GM21576 (cell line): ENCODE measurements at regions not wholly inside any gene's neighbourhood (a gene's known extent, or its start where the extent isn't known, plus 50 kb on each side); places are given as distances from the start of the nearest gene placed in this dataset.

Experiments
- ATAC-seq: cut with Tn5 transposase; IDR thresholded peaks from one replicate; pipeline ENCODE4 v1.9.1; 2021; ENCODE audit warnings: mild to moderate bottlenecking, moderate library complexity; ENCODE audit not compliant: unreplicated experiment

DNA sequence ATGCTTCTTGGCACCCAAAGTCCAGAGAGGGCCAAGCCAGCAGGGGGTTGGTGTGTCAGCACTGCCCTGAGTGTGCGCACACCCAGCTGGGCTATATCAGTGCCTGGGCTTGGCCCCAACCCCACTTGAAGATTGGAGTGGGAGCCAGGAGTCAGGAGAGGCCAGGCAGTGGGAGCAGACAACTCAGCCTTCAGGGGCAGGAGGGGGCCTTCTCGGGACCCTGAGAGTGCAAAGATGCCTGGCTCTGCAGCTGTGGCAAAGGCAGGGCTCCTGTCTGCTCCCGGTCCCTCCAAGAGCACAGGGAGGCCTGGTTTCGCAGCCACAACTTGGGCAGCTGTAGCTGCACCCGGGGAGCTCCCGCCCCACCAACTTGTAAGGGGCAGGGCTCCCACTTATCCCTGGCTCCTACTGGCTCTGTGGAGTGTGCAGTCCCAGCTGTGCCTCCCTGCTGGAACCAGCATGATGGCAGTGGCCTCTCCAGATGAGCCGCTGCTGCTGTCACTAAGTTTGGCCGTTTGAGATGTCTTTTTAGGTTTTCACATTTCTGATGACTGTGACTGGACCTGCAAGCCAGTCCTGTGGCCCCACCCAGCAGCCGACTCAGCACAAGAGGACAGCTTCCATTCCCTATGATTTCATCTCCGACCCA lies 148.8 kb upstream of the HS6ST1 start:
- ATAC-seq = no peak

GRCh38 chr2:128468186-128468920 lies 149.7 kb upstream of the HS6ST1 start:
- ATAC-seq = no peak

DNA sequence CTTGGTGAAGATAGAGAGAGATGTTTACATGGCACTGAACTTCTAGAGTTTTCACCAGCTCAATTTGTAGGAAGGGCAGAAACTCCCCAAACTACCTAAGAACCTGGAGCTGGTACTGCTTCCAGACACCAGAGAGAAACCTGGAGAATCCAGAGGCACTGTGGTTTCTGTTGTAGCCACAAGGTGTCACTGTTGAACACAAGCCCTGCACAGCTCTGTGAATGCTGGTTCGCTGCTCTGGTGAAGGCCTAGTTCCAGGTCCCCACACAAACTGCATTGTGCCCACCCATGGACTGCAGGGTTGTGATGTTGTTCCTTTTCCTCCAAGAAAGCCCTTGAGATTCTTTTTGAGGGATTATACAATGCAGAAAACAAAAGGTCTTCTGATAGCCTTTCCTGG lies 150.5 kb upstream of the HS6ST1 start:
- no peak for ATAC-seq

DNA sequence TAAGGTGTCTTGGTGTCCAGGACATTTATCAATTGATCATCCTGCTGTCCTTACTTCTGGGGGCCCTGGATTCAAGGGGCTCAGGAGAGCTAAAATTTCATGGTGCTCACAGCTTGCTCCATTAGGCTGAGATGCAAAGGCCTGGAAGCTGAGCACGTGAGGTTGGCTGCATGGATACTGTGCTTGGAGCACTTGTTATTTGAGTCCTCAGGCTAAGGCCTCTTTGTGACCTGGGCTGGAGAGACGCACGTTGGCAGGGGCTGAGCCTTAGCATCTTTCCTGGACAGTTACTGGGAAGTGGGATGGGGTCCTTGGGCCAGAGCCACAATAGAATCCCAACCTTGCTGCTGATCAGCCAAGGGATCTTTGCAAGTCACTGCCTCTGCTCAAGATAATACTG lies 151.2 kb upstream of the HS6ST1 start:
- ATAC-seq = no peak

- ATAC-seq = peak; percentile 23
Observed at GRCh38 chr2:128472789-128473174, 154.1 kb upstream of the HS6ST1 start.

- ATAC-seq = peak; percentile 83
Observed at GRCh38 chr2:128473175-128474035, 154.7 kb upstream of the HS6ST1 start.

DNA sequence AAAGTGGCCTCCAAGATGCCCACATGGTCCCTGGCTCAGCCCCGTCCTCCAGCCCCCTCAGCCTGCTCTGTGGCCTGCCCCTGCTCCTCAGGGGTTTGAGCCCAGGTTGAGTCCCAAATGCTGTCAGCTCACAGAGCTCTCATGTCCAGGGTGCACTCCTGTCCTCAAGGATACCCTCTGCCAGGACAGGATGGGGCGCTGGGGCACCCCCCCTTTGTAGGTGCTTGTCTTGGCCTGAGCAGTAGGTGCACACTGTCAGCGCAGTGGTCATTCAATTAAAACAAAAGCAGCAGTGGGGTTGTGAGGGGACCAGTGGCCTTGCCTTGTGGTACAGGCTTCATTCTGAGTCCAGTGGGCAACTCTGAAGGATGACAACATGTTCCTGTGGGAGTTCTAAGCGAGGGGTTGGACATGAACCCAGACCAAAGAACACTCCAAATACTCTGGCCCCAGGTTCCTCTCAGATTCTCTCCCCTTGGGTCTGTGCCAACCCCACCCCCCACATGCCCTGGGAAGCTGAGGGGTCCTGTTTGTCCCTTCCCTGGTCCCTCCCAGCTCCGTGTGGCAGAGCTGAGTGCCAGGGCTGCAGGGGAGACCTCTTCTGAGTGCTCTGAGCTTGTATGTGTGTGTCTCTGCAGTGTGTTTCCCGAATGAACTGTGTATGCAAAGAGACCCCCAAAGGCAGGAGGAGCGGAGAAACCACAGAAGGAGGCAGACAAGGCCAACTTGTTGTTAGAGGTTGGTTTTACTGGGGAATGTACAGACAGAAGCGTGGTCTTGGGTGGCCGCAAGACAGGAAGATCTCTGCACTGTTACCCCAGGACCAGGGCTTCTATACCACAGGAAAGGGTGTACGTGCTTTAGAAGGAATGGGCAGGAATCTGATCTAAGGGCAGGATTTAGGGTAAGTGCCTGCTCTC lies 155.6 kb upstream of the HS6ST1 start:
- ATAC-seq = no peak

- no peak for ATAC-seq
Observed at GRCh38 chr2:128474962-128475361, 156.3 kb upstream of the HS6ST1 start.

DNA sequence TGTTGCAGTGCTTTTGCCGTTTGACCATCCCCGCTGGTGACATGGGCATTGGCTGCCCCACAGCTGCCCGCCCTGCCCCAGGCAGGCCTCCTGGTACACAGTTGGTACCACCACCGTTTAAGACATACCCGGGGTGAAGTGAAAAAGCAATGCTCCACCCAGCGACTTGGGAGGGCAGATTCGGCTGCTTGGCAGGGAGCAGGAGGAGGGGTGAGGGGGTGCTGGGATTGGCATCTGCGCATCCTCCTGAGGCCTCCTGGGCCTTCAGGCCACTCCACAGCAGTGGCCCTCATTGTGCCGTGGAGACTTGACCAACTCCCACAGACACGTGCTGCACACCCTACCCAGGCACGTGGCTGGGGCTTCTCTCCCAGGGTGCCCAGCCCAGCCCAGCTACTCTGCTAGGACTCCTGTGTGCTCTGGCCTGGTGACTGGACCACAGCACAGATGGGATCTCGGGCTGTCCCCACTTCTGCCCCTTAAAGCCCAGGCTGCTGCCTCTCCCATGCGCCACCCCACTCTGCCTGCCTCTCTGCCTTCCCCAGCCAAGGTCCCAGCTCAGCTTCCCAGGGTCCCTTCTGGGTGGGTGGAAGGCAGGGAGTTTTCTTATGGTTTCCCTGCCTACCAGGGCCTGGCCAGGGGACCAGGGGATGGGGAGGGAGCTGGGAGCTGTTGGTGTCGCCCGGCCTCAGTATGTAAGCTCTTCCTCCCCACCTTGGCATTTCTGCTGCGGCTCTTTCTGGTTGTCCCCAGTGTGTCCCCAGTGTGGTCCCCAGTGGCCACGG lies 157.0 kb upstream of the HS6ST1 start:
- no peak for ATAC-seq

DNA sequence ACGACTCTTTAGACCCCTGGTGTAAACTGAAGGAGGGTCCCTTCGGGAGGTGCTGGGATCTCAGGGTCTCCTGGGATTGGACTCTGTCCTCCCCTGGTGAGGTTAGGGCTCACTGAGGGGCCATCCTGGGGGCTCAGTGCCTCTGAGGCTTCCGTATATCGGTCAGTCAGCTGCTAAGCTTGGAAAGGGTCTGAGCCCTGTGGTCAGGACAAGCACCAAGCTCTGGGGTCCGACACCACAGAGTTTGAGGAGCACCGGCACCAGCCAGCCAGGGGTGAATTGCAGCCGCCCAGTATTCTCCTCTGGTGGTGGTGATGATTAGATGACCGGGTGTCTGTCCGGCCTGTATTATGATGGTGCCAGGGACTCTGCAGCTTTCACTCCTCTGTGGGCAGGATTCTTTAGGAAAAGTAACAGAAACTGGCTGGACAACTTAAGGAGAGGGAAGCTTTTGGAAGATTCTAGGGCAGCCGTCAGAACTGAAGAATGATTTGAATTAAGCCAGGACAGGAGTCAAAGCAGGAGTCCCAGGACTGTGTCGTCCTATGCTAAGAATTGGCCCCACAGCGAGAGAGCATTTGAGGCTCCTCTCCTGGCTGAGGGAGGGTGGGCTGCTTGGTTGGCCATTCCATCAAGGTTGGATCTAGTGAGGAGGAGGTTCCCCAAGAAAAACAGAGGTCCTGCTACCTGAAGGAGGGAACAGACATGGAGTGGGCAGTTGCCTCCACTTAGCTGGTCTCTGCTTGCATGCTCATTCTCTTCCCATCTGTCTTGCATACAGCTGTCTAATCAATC lies 158.6 kb upstream of the HS6ST1 start:
- ATAC-seq = no peak

DNA sequence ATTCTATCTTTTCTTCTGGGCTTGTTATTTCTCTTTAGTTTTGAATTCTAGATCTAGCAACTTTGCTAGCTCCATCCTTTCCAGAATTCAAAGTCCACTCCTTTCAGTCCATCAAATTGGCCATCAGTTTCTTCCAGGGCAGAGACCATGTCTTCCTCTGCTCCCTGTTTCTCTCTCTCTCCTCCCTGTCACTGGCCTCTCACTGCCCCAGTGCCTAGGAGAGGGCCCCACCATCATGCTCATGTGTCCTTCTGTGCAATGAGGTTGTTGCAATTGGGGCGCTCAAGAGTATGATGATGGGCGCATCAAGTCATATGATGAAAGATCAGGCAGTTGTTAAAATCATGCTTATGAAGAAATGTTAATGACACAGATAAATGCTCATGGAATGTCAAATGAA lies 159.2 kb upstream of the HS6ST1 start:
- no peak for ATAC-seq

DNA sequence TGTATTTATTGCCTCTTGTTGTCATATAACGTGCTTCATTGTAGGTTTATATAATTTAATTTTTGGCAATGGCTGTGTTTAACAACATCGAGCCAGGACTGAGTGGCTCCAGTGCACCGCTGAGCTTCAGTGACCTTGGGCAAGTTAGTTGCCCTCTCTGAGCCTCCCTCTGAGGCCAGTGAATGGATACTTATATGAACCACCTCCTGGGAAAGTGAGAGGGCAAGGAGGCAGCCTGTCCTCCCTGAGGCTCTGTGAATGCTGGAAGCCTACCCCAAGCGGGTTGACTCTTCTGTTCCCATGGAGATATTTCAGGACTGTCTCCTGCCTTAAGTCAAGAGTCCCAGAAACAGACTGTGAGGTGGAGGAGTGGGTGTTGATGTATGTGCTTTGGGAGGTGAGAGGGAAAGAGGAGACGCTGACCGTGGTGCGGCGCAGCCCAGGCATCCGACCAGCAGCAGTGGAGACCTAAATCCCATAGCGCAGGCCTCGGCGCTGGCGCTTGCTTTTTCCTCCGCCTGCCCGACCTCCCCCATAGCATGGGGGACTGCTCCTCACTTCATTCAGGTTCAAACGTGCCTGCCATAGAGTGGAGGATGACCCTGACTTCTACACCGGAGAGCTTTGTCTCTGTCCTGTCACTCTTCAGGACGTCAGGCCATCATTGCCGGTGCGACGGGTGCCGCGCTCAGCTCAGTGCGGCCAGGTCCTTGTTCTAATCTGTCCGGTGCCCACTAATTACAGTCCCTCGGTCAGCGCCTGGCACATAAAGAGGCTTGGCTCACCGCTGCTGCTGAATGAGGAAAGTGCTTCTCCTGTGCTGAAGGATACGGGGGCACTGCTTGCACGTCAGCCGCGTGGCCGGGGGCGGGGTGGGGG lies 167.3 kb upstream of the HS6ST1 start:
- no peak for ATAC-seq

DNA sequence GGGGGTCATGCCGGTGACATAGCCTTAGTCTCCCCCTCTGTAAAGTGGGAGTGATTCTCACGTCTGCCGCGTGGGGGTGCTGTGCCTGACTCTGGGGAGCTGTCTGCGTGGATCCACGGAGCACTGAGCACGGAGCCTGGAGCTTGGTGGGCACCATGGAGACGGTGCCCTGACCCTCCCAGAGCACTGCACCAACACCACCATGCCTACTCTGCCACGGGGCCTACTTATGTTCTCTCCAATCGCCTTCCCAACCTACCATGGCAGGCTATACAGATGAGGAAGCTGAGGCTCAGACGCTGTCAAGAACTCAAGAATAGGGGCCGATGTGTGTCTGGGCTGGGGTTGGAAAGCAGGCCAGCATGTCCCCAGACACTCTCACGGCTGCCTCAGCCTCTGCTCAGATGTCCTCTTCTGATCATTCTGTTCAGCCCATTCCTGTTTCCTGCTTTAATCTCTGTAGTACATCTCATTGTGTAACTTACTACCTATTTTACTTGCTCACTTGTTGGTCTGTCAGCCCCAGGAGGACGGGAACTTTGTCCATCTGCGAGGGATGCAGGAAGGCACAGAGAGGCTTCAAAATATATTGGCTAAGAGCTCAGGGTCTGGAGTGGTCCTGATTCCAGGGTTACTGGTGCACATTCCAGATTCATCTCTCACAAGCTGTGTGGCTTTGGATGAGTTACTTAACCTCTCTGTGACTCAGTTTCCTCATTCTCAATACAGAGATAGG lies 168.1 kb upstream of the HS6ST1 start:
- ATAC-seq = no peak

- ATAC-seq = no peak
Observed at GRCh38 chr2:128487650-128488387, 169.2 kb upstream of the HS6ST1 start.

- ATAC-seq = no peak
Observed at GRCh38 chr2:128488434-128488833, 169.8 kb upstream of the HS6ST1 start.

DNA sequence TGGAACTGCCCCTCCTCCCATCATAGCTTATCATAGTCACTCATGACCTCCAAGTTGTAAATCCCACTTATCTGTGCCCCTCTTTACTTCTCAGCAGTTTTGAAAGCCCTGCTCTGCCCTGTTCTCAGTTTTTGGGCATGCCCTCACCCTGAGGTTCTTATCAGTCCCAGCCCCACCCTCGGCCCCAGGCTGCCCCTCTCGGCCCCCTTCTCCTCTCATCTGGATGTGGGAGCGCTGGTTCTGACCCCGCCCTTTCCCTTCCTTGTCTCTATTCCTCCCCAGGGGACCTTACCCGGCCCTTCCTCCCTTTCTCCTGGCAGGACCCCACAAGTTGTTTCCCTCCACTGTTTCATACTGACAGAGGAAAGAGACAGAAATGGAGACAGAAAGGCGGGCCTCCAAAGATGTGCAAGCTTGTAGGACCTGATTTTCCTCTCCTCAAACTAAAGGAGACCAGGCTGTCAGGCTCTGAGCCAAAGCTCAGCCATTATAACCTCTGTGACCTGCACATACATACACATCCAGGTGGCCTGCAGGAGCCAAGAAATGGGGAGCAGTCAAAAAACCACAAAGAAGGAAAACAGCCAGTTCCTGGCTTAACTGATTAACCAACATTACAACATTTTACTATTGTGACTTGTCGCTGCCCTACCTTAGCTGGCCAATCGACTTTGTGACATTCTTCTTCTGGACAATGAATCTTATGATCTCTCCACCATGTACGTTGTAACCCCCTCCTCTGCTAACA lies 171.0 kb upstream of the HS6ST1 start:
- no peak for ATAC-seq
